HG02623 (cell line): ENCODE measurements at regions not wholly inside any gene's neighbourhood (a gene's known extent, or its start where the extent isn't known, plus 50 kb on each side); places are given as distances from the start of the nearest gene placed in this dataset.
A peak's percentile ranks its signal among the peaks of the same experiment; 100 is the strongest.
"Not testable (repeated sequence)": the region's sequence is repeated elsewhere in the genome, so short reads cannot be mapped to it uniquely, and the experiment has no call there.

Experiments
- ATAC-seq: cut with Tn5 transposase; IDR thresholded peaks from one replicate; pipeline ENCODE4 v1.9.1; 2021; ENCODE audit warnings: moderate library complexity; ENCODE audit not compliant: unreplicated experiment

- not testable (repeated sequence) for ATAC-seq
These were observed 53.5 kb upstream of the JADE2 start for GRCh38 chr5:134471858-134472449.

- no peak for ATAC-seq
These were observed 56.5 kb upstream of the JADE2 start for GRCh38 chr5:134468921-134469400.

- ATAC-seq, result no peak
These were observed 55.5 kb upstream of the CDKN2AIPNL start for GRCh38 chr5:134467231-134467630.

- ATAC-seq, result peak; percentile 27
These were observed 54.8 kb upstream of the CDKN2AIPNL start for GRCh38 chr5:134466241-134467069.

- peak; percentile 66 for ATAC-seq
These were observed 54.1 kb upstream of the CDKN2AIPNL start for GRCh38 chr5:134465816-134466240.

GRCh38 chr5:134464988-134465815 lies 53.5 kb upstream of the CDKN2AIPNL start:
- ATAC-seq, result peak; percentile 26

GRCh38 chr5:134463991-134464760 lies 52.5 kb upstream of the CDKN2AIPNL start:
- ATAC-seq, result no peak

GRCh38 chr5:134463176-134463720 lies 51.6 kb upstream of the CDKN2AIPNL start:
- ATAC-seq, result no peak

- ATAC-seq, result no peak
These were observed 51.1 kb upstream of the CDKN2AIPNL start for GRCh38 chr5:134462761-134463160.

GRCh38 chr5:134462047-134462575 lies 50.4 kb upstream of the CDKN2AIPNL start:
- ATAC-seq, result no peak
